Ureter (tissue), 1 donor: ENCODE measurements at regions not wholly inside any gene's neighbourhood (a gene's known extent, or its start where the extent isn't known, plus 50 kb on each side); places are given as distances from the start of the nearest gene placed in this dataset.
"Not testable (repeated sequence)": the region's sequence is repeated elsewhere in the genome, so short reads cannot be mapped to it uniquely, and the experiment has no call there.

Experiments
- DNase-seq: peaks from one replicate; pipeline ENCODE4 v3.0.0-alpha.2; 2020; ENCODE audit warnings: low spot score
- donor health status: DM: yes; HTN: yes; CAD: no.

GRCh38 chr10:46645110-46645509 is 66.2 kb downstream of the SYT15 start:
- DNase-seq, result not testable (repeated sequence)

GRCh38 chr10:46646132-46646531 is 67.2 kb downstream of the SYT15 start:
- not testable (repeated sequence) for DNase-seq

- DNase-seq, result not testable (repeated sequence)
Measured at GRCh38 chr10:46650967-46651366, 72.0 kb downstream of the SYT15 start.

- DNase-seq, result not testable (repeated sequence)
Measured at GRCh38 chr10:46657437-46657836, 78.5 kb downstream of the SYT15 start.

GRCh38 chr10:46660027-46660834 is 81.3 kb downstream of the SYT15 start:
- not testable (repeated sequence) for DNase-seq

GRCh38 chr10:46660835-46661164 is 81.9 kb downstream of the SYT15 start:
- not testable (repeated sequence) for DNase-seq

- not testable (repeated sequence) for DNase-seq
Measured at GRCh38 chr10:46665536-46665935, 86.6 kb downstream of the SYT15 start.

GRCh38 chr10:46668357-46668997 is 89.5 kb downstream of the SYT15 start:
- not testable (repeated sequence) for DNase-seq

- not testable (repeated sequence) for DNase-seq
Measured at GRCh38 chr10:46677836-46678435, 99.0 kb downstream of the SYT15 start.

- DNase-seq, result not testable (repeated sequence)
Measured at GRCh38 chr10:46691397-46691796, 112.5 kb downstream of the SYT15 start.

GRCh38 chr10:46693218-46693617 is 114.3 kb downstream of the SYT15 start:
- not testable (repeated sequence) for DNase-seq

- DNase-seq, result not testable (repeated sequence)
Measured at GRCh38 chr10:46717264-46717663, 138.3 kb downstream of the SYT15 start.

- not testable (repeated sequence) for DNase-seq
Measured at GRCh38 chr10:46718014-46718413, 139.1 kb downstream of the SYT15 start.

- not testable (repeated sequence) for DNase-seq
Measured at GRCh38 chr10:46720386-46720785, 141.5 kb downstream of the SYT15 start.

- not testable (repeated sequence) for DNase-seq
Measured at GRCh38 chr10:46720811-46721518, 142.0 kb downstream of the SYT15 start.

GRCh38 chr10:46724258-46724657 is 145.3 kb downstream of the SYT15 start:
- not testable (repeated sequence) for DNase-seq

- not testable (repeated sequence) for DNase-seq
Measured at GRCh38 chr10:46728359-46728758, 149.4 kb downstream of the SYT15 start.

- not testable (repeated sequence) for DNase-seq
Measured at GRCh38 chr10:46730729-46731128, 151.8 kb downstream of the SYT15 start.

GRCh38 chr10:46733635-46734261 is 154.8 kb downstream of the SYT15 start:
- DNase-seq, result not testable (repeated sequence)

- DNase-seq, result not testable (repeated sequence)
Measured at GRCh38 chr10:46734262-46734642, 155.3 kb downstream of the SYT15 start.

- not testable (repeated sequence) for DNase-seq
Measured at GRCh38 chr10:46739919-46740318, 161.0 kb downstream of the SYT15 start.
